OCI-LY3 (cell line): ENCODE measurements at regions not wholly inside any gene's neighbourhood (a gene's known extent, or its start where the extent isn't known, plus 50 kb on each side); places are given as distances from the start of the nearest gene placed in this dataset.

ENCODE experiments used
- H2AFZ ChIP-seq: fragments of 200-600, 300-600 bp; shearing (Covaris generic); 2 replicates; pipeline ENCODE4 v1.6.0; 2014; ENCODE audit warnings: antibody characterized with exemption, low read depth, low read length
- H3K27ac ChIP-seq: fragments of 200-600, 300-600 bp; sonication (generic); 2 replicates; pipeline ENCODE4 v1.5.1; 2014; ENCODE audit warnings: mild to moderate bottlenecking, low read length, moderate library complexity, mixed read lengths
- H3K27me3 ChIP-seq: fragments of 200-600, 300-600 bp; sonication (generic); 2 replicates; pipeline ENCODE4 v1.6.1; 2014; ENCODE audit warnings: low read depth, low read length, mixed read lengths
- H3K36me3 ChIP-seq: fragments of 200-600, 300-600 bp; sonication (generic); replicated peaks from 2 replicates; pipeline ENCODE3; 2014; ENCODE audit warnings: low read depth, low read length, mixed read lengths
- H3K4me1 ChIP-seq: fragments of 300-600, 200-600 bp; sonication (generic); 2 replicates; pipeline ENCODE4 v1.6.1; 2014; ENCODE audit warnings: low read length, mixed read lengths
- H3K4me2 ChIP-seq: fragments of 200-600, 300-600 bp; sonication (generic); 2 replicates; pipeline ENCODE4 v1.6.1; 2014; ENCODE audit warnings: low read length, mixed read lengths
- H3K4me3 ChIP-seq: fragments of 300-600, 200-600 bp; sonication (generic); 2 replicates; pipeline ENCODE4 v1.5.1; 2014; ENCODE audit warnings: antibody characterized with exemption, mild to moderate bottlenecking, low read length, moderate library complexity
- H3K79me2 ChIP-seq: fragments of 300-600, 200-600 bp; shearing (Covaris generic); 2 replicates; pipeline ENCODE4 v1.6.1; 2014; ENCODE audit warnings: mild to moderate bottlenecking, low read length, mixed read lengths
- H3K9ac ChIP-seq: fragments of 300-600, 200-600 bp; shearing (Covaris generic); 2 replicates; pipeline ENCODE4 v1.6.0; 2014; ENCODE audit warnings: mild to moderate bottlenecking, low read length, moderate library complexity
- H3K9me3 ChIP-seq: fragments of 200-600, 300-600 bp; shearing (Covaris generic); 2 replicates; pipeline ENCODE4 v1.6.1; 2014; ENCODE audit warnings: low read length, mixed read lengths; ENCODE audit not compliant: insufficient read depth
- H4K20me1 ChIP-seq: fragments of 200-600, 300-600 bp; sonication (generic); 2 replicates; pipeline ENCODE4 v1.6.1; 2016; ENCODE audit warnings: low read length, mixed read lengths; ENCODE audit not compliant: insufficient read depth
- EZH2phosphoT487 ChIP-seq: fragments of 200-600 bp; shearing (Covaris generic); IDR thresholded peaks from 2 replicates; pipeline ENCODE4 v1.6.1; 2018; ENCODE audit warnings: antibody characterized with exemption, mixed run types, low read depth
- TF ChIP-seq, protein P1 (sequence below): fragments of 200-600, 300-600 bp; sonication (generic); IDR thresholded peaks from 2 replicates; pipeline ENCODE4 v1.5.1; 2014; ENCODE audit warnings: antibody characterized with exemption, low read length, low read depth

DNA sequence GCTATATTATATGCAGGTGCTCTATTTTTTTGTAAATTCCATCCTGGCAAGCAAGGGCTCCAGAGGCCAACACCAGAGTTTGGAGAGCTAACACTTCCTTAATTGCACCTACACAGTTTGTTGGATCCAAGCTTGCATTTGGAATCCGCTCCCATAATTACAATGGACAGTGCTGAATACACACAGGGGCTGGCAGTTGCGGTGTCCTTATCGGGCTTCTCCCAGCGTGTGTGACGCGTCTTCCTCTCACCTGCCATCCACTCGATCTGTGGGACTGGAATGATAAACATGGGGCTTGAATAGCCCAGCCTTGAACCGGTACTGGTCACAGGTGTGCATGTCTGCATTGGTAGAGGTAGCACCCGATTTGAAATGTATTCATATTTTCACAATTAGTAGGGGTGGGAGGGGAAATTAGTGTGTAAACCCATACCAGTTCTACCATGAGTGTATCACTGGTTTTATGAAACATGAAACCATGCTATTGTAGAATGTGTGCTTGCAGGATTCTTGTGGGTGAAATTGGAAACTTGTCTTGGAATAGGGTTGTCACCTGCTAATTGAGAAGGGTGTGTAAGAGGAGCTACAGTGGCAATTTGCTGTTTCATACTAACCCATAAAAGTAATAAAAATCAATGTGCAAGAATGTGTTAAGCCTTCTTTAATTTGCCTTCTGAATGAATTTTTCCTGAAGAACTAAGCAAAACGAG, 316.5 kb downstream of the WDR11 start:
- H3K9me3 ChIP-seq, result no peaks in the 10 kb centered on the region
- no peak overlapping the region for H2AFZ ChIP-seq
- H3K4me1 ChIP-seq, result peaks cover 6% of the 10 kb centered on the region
- H3K27ac ChIP-seq, result no peak overlapping the region
- H4K20me1 ChIP-seq, result no peaks in the 10 kb centered on the region
- H3K36me3 ChIP-seq, result no peaks in the 10 kb centered on the region
- H3K4me3 ChIP-seq, result no peak overlapping the region
- TF ChIP-seq, protein P1, sequence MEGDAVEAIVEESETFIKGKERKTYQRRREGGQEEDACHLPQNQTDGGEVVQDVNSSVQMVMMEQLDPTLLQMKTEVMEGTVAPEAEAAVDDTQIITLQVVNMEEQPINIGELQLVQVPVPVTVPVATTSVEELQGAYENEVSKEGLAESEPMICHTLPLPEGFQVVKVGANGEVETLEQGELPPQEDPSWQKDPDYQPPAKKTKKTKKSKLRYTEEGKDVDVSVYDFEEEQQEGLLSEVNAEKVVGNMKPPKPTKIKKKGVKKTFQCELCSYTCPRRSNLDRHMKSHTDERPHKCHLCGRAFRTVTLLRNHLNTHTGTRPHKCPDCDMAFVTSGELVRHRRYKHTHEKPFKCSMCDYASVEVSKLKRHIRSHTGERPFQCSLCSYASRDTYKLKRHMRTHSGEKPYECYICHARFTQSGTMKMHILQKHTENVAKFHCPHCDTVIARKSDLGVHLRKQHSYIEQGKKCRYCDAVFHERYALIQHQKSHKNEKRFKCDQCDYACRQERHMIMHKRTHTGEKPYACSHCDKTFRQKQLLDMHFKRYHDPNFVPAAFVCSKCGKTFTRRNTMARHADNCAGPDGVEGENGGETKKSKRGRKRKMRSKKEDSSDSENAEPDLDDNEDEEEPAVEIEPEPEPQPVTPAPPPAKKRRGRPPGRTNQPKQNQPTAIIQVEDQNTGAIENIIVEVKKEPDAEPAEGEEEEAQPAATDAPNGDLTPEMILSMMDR, result no peak
- no peak for TF ChIP-seq EZH2phosphoT487
- H3K27me3 ChIP-seq, result peaks cover 47% of the 10 kb centered on the region
- H3K79me2 ChIP-seq, result no peaks in the 10 kb centered on the region
- H3K9ac ChIP-seq, result no peak overlapping the region
- no peak overlapping the region for H3K4me2 ChIP-seq

DNA sequence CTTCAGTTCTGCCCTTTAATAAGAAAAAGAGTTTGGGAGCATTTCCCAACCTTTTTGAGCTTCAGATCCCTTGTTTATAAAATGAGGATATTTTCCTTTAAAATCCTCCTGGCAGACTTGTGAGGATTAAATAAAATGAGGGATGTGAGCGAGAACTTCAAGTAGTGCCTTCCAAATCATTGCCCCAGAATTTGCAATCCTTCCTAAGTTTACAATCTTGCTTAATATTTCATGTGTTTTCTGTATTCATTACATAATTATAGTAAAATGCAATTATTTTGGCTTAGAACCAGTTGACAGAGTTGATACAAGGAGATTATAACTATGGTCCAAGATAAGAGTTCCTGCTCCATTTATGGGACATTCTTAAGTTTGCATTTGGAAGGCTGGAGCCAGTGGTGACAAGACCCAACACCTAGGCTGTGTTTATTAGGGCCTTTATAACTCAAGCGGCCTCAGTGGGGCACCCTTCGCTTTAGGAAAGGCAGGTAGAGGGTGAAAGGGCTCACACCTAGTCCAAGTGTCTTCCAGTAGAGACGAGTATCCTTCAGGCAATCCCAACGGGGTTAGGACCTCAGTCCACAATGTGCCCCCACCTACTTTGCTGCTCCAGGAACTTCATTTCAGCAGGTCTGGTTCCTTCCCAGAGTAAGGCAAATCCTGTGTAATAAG, 317.5 kb downstream of the WDR11 start:
- Histone ChIP-seq H3K4me2 (no peak overlapping the region), H3K79me2 (no peaks in the 10 kb centered on the region), H3K9me3 (no peaks in the 10 kb centered on the region), H3K36me3 (no peaks in the 10 kb centered on the region), H4K20me1 (no peaks in the 10 kb centered on the region), H3K4me1 (peaks cover 6% of the 10 kb centered on the region), H2AFZ (no peak overlapping the region), H3K27me3 (peaks cover 37% of the 10 kb centered on the region), H3K27ac (no peak overlapping the region), H3K9ac (no peak overlapping the region), H3K4me3 (no peak overlapping the region)
- TF ChIP-seq, protein P1, result peak; percentile 37
- TF ChIP-seq EZH2phosphoT487, result no peak

DNA sequence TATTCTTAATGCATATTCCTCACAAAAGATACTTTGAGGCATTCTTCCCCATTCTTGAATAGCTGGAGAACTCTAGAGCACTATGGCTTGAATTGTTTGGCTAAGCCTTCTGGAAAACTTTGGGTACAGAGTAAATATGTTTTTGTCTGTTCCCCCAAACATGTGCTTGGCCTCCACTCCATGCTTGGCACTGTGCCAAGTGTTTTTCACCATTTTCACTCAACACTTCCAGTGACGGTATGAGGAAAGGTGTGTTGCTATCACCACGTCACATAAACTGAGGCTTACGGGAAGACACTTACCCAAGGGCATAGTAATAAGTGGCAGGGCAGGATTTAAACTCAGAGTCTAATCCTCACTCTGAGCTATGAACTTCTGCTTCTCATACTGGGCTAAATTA, 318.2 kb downstream of the WDR11 start:
- Histone ChIP-seq H3K4me1 (peaks cover 6% of the 10 kb centered on the region), H3K4me3 (no peak overlapping the region), H3K27ac (no peak overlapping the region), H3K36me3 (no peaks in the 10 kb centered on the region), H3K27me3 (peaks cover 30% of the 10 kb centered on the region), H3K9ac (no peak overlapping the region), H3K9me3 (no peaks in the 10 kb centered on the region), H3K4me2 (no peak overlapping the region), H4K20me1 (no peaks in the 10 kb centered on the region), H2AFZ (no peak overlapping the region), H3K79me2 (no peaks in the 10 kb centered on the region)
- no peak for TF ChIP-seq EZH2phosphoT487
- TF ChIP-seq, protein P1, result no peak
